HepG2 (cell line): ENCODE measurements at regions not wholly inside any gene's neighbourhood (a gene's known extent, or its start where the extent isn't known, plus 50 kb on each side); places are given as distances from the start of the nearest gene placed in this dataset.

Experiments
- ATAC-seq: fragments of 200-7000 bp; cut with Tn5 transposase; 3 replicates; pipeline ENCODE4 v1.9.1; 2020; ENCODE audit warnings: mild to moderate bottlenecking, moderate library complexity
- BruUV-seq: library from RNA; stranded (reverse); fragments of 400-500 nt; replicated peaks from 2 replicates; lab custom pipeline; 2021; lab: Mats Ljungman, UMichigan
- CTCF ChIA-PET: fragments of 300-600 bp; formaldehyde crosslinking; extraction: SDS; loops from one replicate; lab custom pipeline; 2021; ENCODE audit warnings: low total read pairs, inconsistent platforms, low intra/inter-chr PET ratio; lab: Yijun Ruan, JAX
- POLR2A ChIA-PET: fragments of 350-600 bp; sonication (Branson Sonifier 250); formaldehyde crosslinking; loops from one replicate; lab custom pipeline; 2020; ENCODE audit warnings: antibody characterized with exemption, inconsistent platforms; lab: Yijun Ruan, JAX
- DNase-seq: peaks from one replicate; pipeline ENCODE4 v3.0.0-alpha.2; 2015; ENCODE audit warnings: low spot score
- FAIRE-seq: peaks from 3 replicates; lab custom pipeline; 2011; peaks lifted over from hg19 to GRCh38; lab: Jason Lieb, UNC
- H2AFZ ChIP-seq: one replicate; pipeline ENCODE4 v1.6.1; 2011; ENCODE audit warnings: low read length, inconsistent platforms
- H3K27ac ChIP-seq: fragments of 300-600 bp; 3 replicates; pipeline ENCODE4 v1.8.0; 2011; ENCODE audit warnings: mixed run types, mild to moderate bottlenecking, mixed read lengths, low read length, inconsistent platforms; ENCODE audit not compliant: insufficient read depth; ENCODE audit errors: extremely low read length
- H3K27me3 ChIP-seq, 2 experiments: fragments of 200-600 bp in 1 of 2; 2 replicates in 1 of 2; 3 replicates in 1 of 2; pipeline versions ENCODE4 v1.6.0 to v1.8.0; 2011; ENCODE audit warnings: low read length in 2 of 2, mild to moderate bottlenecking in 2 of 2, moderate library complexity in 2 of 2, inconsistent platforms in 1 of 2; ENCODE audit not compliant: insufficient read depth in 2 of 2, control insufficient read depth in 1 of 2
- H3K36me3 ChIP-seq, 2 experiments: fragments of 200-600 bp in 1 of 2; replicated peaks in 1 of 2; 2 replicates in 1 of 2; 3 replicates in 1 of 2; pipeline versions ENCODE4 v1.5.1 to v1.8.0; 2011; ENCODE audit warnings: low read length in 2 of 2, inconsistent platforms in 1 of 2; ENCODE audit not compliant: insufficient read depth in 2 of 2, control insufficient read depth in 1 of 2
- H3K4me1 ChIP-seq: 2 replicates; pipeline ENCODE4 v1.5.1; 2012; ENCODE audit warnings: low read length, inconsistent platforms; ENCODE audit not compliant: insufficient read depth
- H3K4me2 ChIP-seq: 2 replicates; pipeline ENCODE4 v1.6.0; 2011; ENCODE audit warnings: low read depth, low read length, inconsistent platforms
- H3K4me3 ChIP-seq, 3 experiments: fragments of 200-600 bp in 1 of 3; sonication (generic), shearing (Covaris generic) in 1 of 3; replicated peaks in 1 of 3; 2 replicates each; pipeline ENCODE4 v1.5.1; 2011 to 2016; ENCODE audit warnings: low read length in 3 of 3, inconsistent platforms in 2 of 3, low read depth in 2 of 3, mild to moderate bottlenecking in 2 of 3, control low read depth in 1 of 3, mixed read lengths in 1 of 3; ENCODE audit not compliant: insufficient read depth in 1 of 3
- H3K79me2 ChIP-seq: one replicate; pipeline ENCODE4 v1.6.1; 2011; ENCODE audit warnings: low read length, inconsistent platforms; ENCODE audit not compliant: insufficient read depth
- H3K9ac ChIP-seq: 2 replicates; pipeline ENCODE4 v1.6.0; 2011; ENCODE audit warnings: mild to moderate bottlenecking, low read depth, low read length, inconsistent platforms; ENCODE audit not compliant: insufficient read depth
- H3K9me3 ChIP-seq: 2 replicates; pipeline ENCODE4 v1.5.1; 2012; ENCODE audit warnings: mild to moderate bottlenecking, low read length
- H4K20me1 ChIP-seq: 2 replicates; pipeline ENCODE4 v1.6.0; 2011; ENCODE audit warnings: inconsistent platforms, mild to moderate bottlenecking, low read length, moderate library complexity; ENCODE audit not compliant: insufficient read depth
- CHCHD3 ChIP-seq: sonication (generic); formaldehyde crosslinking; IDR thresholded peaks from 2 replicates; pipeline ENCODE4 v1.8.0; 2022; ENCODE audit warnings: mild to moderate bottlenecking, missing genetic modification reagents, moderate library complexity
- HOXA3 ChIP-seq: sonication (generic); formaldehyde crosslinking; IDR thresholded peaks from 2 replicates; pipeline ENCODE4 v1.5.0; 2020; ENCODE audit warnings: missing genetic modification reagents
- IRF9 ChIP-seq: sonication (generic); formaldehyde crosslinking; IDR thresholded peaks from 2 replicates; pipeline ENCODE4 v1.8.0; 2022; ENCODE audit warnings: missing genetic modification reagents, mild to moderate bottlenecking, borderline replicate concordance
- NFIC ChIP-seq: IDR thresholded peaks from 2 replicates; pipeline ENCODE4 v1.6.1; 2012; ENCODE audit warnings: mild to moderate bottlenecking, low read length, inconsistent platforms
- REPIN1 ChIP-seq: sonication (generic); formaldehyde crosslinking; IDR thresholded peaks from 2 replicates; pipeline ENCODE4 v1.8.0; 2022; ENCODE audit warnings: missing genetic modification reagents, low read depth, mild to moderate bottlenecking, borderline replicate concordance
- TRAFD1 ChIP-seq: sonication (generic); formaldehyde crosslinking; IDR thresholded peaks from 2 replicates; pipeline ENCODE4 v1.5.1; 2020; ENCODE audit warnings: missing genetic modification reagents, mild to moderate bottlenecking, borderline replicate concordance
- ZBTB14 ChIP-seq: sonication (generic); formaldehyde crosslinking; IDR thresholded peaks from 2 replicates; pipeline ENCODE4 v1.4.0; 2020; ENCODE audit warnings: missing genetic modification reagents
- ZFP36 ChIP-seq: fragments of 150-350 bp; IDR thresholded peaks from 2 replicates; pipeline ENCODE4 v1.6.1; 2018; ENCODE audit warnings: borderline replicate concordance, low read length, low read depth; ENCODE audit not compliant: partially characterized antibody
- ZMYM2 ChIP-seq: sonication (generic); formaldehyde crosslinking; IDR thresholded peaks from 2 replicates; pipeline ENCODE4 v1.8.0; 2022; ENCODE audit warnings: mild to moderate bottlenecking, missing genetic modification reagents
- ZNF354B ChIP-seq: sonication (generic); formaldehyde crosslinking; IDR thresholded peaks from 2 replicates; pipeline ENCODE4 v1.8.0; 2022; ENCODE audit warnings: mild to moderate bottlenecking, missing genetic modification reagents
- ZNF557 ChIP-seq: sonication (generic); formaldehyde crosslinking; IDR thresholded peaks from 2 replicates; pipeline ENCODE4 v1.4.0; 2020; ENCODE audit warnings: missing genetic modification reagents
- ZNF567 ChIP-seq: sonication (generic); formaldehyde crosslinking; IDR thresholded peaks from 2 replicates; pipeline ENCODE4 v1.8.1; 2023; ENCODE audit warnings: mild to moderate bottlenecking, missing genetic modification reagents, borderline replicate concordance
- ZNF678 ChIP-seq: sonication (generic); formaldehyde crosslinking; IDR thresholded peaks from 2 replicates; pipeline ENCODE4 v1.4.0; 2020; ENCODE audit warnings: mild to moderate bottlenecking, missing genetic modification reagents
- ZNF687 ChIP-seq: sonication (generic); formaldehyde crosslinking; IDR thresholded peaks from 2 replicates; pipeline ENCODE4 v1.5.1; 2020; ENCODE audit warnings: mild to moderate bottlenecking, missing genetic modification reagents, moderate library complexity
- WGBS: methylation state at CpG from one replicate; pipeline ENCODE4 v1.1.6; 2017; ENCODE audit warnings: low lambda C conversion rate; 5-methylcytosine and 5-hydroxymethylcytosine counted together
- in situ Hi-C: cut with HindIII; loops from 2 replicates; pipeline ENCODE4 v1.10.0; 2017; ENCODE audit warnings: low pct_unique_long_range_greater_than_20kb; ENCODE audit not compliant: extremely low pct_ligation_motif_present
- intact Hi-C: fragments of 100-400 bp; cut with micrococcal nuclease; formaldehyde crosslinking; loops from one replicate; pipeline ENCODE4 v1.10.0; 2022; ENCODE audit not compliant: unreplicated experiment

- FAIRE-seq (no peak), DNase-seq (no peak), ATAC-seq (no peak)
- Histone ChIP-seq H3K79me2 (no peaks in the 10 kb centered on the region), H3K9ac (no peak overlapping the region), H3K4me1 (no peaks in the 10 kb centered on the region), H3K27me3 (no peaks in the 10 kb centered on the region), H3K4me2 (no peak overlapping the region), H3K27ac (no peak overlapping the region), H3K4me3 (no peak overlapping the region), H4K20me1 (no peaks in the 10 kb centered on the region), H3K36me3 (no peaks in the 10 kb centered on the region), H2AFZ (no peak overlapping the region), H3K9me3 (no peaks in the 10 kb centered on the region)
- in situ Hi-C loops, result no loop called here
- intact Hi-C loops, result no loop called here
- ChIA-PET POLR2A (no interaction called here), CTCF (no interaction called here)
- no TSS peak for BruUV-seq
- 52% methylated on average over 13 of the region's 13 CpGs for WGBS
- no peak for TF ChIP-seq ZNF678 (CRISPR knock-in tag)
- TF ChIP-seq TRAFD1 (CRISPR knock-in tag), result no peak
- no peak for TF ChIP-seq ZNF567 (CRISPR knock-in tag)
- no peak for TF ChIP-seq ZBTB14 (CRISPR knock-in tag)
- no peak for TF ChIP-seq ZNF687
- no peak for TF ChIP-seq ZFP36
- no peak for TF ChIP-seq HOXA3 (CRISPR knock-in tag)
- TF ChIP-seq NFIC, result no peak
- TF ChIP-seq ZNF354B (CRISPR knock-in tag), result no peak
- TF ChIP-seq ZNF557 (CRISPR knock-in tag), result no peak
- TF ChIP-seq CHCHD3 (CRISPR knock-in tag), result no peak
- TF ChIP-seq REPIN1, result no peak
- TF ChIP-seq IRF9 (CRISPR knock-in tag), result no peak
- TF ChIP-seq ZMYM2, result no peak
These were observed 467.2 kb downstream of the MED13L start for GRCh38 chr12:115810122-115810901.
